TTC549 (cell line): ENCODE measurements at regions not wholly inside any gene's neighbourhood (a gene's known extent, or its start where the extent isn't known, plus 50 kb on each side); places are given as distances from the start of the nearest gene placed in this dataset.

Experiments
- FAIRE-seq: peaks from 2 replicates; lab custom pipeline; 2012; peaks lifted over from hg19 to GRCh38; lab: Jason Lieb, UNC

- FAIRE-seq: no peak
Observed at GRCh38 chr2:122417114-122417513, 661.7 kb downstream of the TSN start.

- no peak for FAIRE-seq
Observed at GRCh38 chr2:122421775-122422174, 666.3 kb downstream of the TSN start.

- FAIRE-seq: no peak
Observed at GRCh38 chr2:122422384-122422991, 667.0 kb downstream of the TSN start.

- FAIRE-seq: no peak
Observed at GRCh38 chr2:122423934-122424333, 668.5 kb downstream of the TSN start.

GRCh38 chr2:122433123-122433754, 677.8 kb downstream of the TSN start:
- FAIRE-seq: no peak

- FAIRE-seq: no peak
Observed at GRCh38 chr2:122445003-122445402, 689.6 kb downstream of the TSN start.

- no peak for FAIRE-seq
Observed at GRCh38 chr2:122446761-122447160, 691.3 kb downstream of the TSN start.

GRCh38 chr2:122447237-122447636, 691.8 kb downstream of the TSN start:
- no peak for FAIRE-seq

- FAIRE-seq: no peak
Observed at GRCh38 chr2:122451040-122451439, 695.6 kb downstream of the TSN start.

GRCh38 chr2:122451697-122452096, 696.2 kb downstream of the TSN start:
- FAIRE-seq: no peak

- no peak for FAIRE-seq
Observed at GRCh38 chr2:122469147-122469546, 713.7 kb downstream of the TSN start.

- FAIRE-seq: no peak
Observed at GRCh38 chr2:122471753-122472152, 716.3 kb downstream of the TSN start.

- FAIRE-seq: no peak
Observed at GRCh38 chr2:122478117-122478516, 722.7 kb downstream of the TSN start.

GRCh38 chr2:122478771-122479170, 723.3 kb downstream of the TSN start:
- no peak for FAIRE-seq

GRCh38 chr2:122480501-122481243, 725.2 kb downstream of the TSN start:
- no peak for FAIRE-seq

- FAIRE-seq: no peak
Observed at GRCh38 chr2:122481244-122481622, 725.8 kb downstream of the TSN start.

GRCh38 chr2:122481717-122482116, 726.3 kb downstream of the TSN start:
- no peak for FAIRE-seq

GRCh38 chr2:122486086-122486485, 730.6 kb downstream of the TSN start:
- FAIRE-seq: no peak

- no peak for FAIRE-seq
Observed at GRCh38 chr2:122486705-122487415, 731.4 kb downstream of the TSN start.

- FAIRE-seq: no peak
Observed at GRCh38 chr2:122491011-122491410, 735.6 kb downstream of the TSN start.

GRCh38 chr2:122500316-122501105, 745.1 kb downstream of the TSN start:
- FAIRE-seq: no peak

- no peak for FAIRE-seq
Observed at GRCh38 chr2:122506620-122507019, 751.2 kb downstream of the TSN start.
